Fibroblast of lung (primary cell): ENCODE measurements at regions not wholly inside any gene's neighbourhood (a gene's known extent, or its start where the extent isn't known, plus 50 kb on each side); places are given as distances from the start of the nearest gene placed in this dataset.

Experiments
- DNase-seq, 2 donors: peaks; one replicate each; pipeline versions ENCODE4 v3.0.0 to v3.0.0-alpha.2; 2010; ENCODE audit warnings: low read depth in 2 of 2
- H2AFZ ChIP-seq: 2 replicates; pipeline ENCODE4 v1.5.1; 2012; ENCODE audit warnings: low read length, control low read depth, inconsistent platforms
- H3K27ac ChIP-seq: 2 replicates; pipeline ENCODE4 v1.5.1; 2011; ENCODE audit warnings: low read length, control low read depth; ENCODE audit not compliant: insufficient read depth
- H3K27me3 ChIP-seq: 2 replicates; pipeline ENCODE4 v1.5.1; 2011; ENCODE audit warnings: mild to moderate bottlenecking, low read length; ENCODE audit not compliant: control insufficient read depth, insufficient read depth
- H3K36me3 ChIP-seq: 2 replicates; pipeline ENCODE4 v1.5.1; 2011; ENCODE audit warnings: low read length; ENCODE audit not compliant: control insufficient read depth, insufficient read depth
- H3K4me1 ChIP-seq: 2 replicates; pipeline ENCODE4 v1.5.1; 2011; ENCODE audit warnings: low read length; ENCODE audit not compliant: control insufficient read depth, insufficient read depth; ENCODE audit errors: extremely low read depth
- H3K4me2 ChIP-seq: 2 replicates; pipeline ENCODE4 v1.5.1; 2011; ENCODE audit warnings: low read length, control low read depth; ENCODE audit not compliant: insufficient read depth; ENCODE audit errors: extremely low read depth
- H3K4me3 ChIP-seq, 4 experiments: fragments of 200-600 bp in 1 of 4; sonication (generic) in 1 of 4; replicated peaks in 1 of 4; 2 replicates each; pipeline ENCODE4 v1.5.1; 2011 to 2016; ENCODE audit warnings: low read length in 4 of 4, low read depth in 3 of 4, mild to moderate bottlenecking in 3 of 4, control low read depth in 2 of 4, inconsistent platforms in 1 of 4, mixed read lengths in 1 of 4; ENCODE audit not compliant: insufficient read depth in 1 of 4; ENCODE audit errors: control extremely low read depth in 1 of 4
- H3K79me2 ChIP-seq: 2 replicates; pipeline ENCODE4 v1.5.1; 2012; ENCODE audit warnings: mild to moderate bottlenecking, low read length, inconsistent platforms; ENCODE audit not compliant: control insufficient read depth, insufficient read depth
- H3K9ac ChIP-seq: 2 replicates; pipeline ENCODE4 v1.5.1; 2011; ENCODE audit warnings: mild to moderate bottlenecking, low read length, control low read depth; ENCODE audit not compliant: insufficient read depth
- H3K9me3 ChIP-seq: 2 replicates; pipeline ENCODE4 v1.5.1; 2012; ENCODE audit warnings: low read depth, low read length; ENCODE audit not compliant: control insufficient read depth, insufficient read depth
- H4K20me1 ChIP-seq: 2 replicates; pipeline ENCODE4 v1.5.1; 2011; ENCODE audit warnings: low read length; ENCODE audit not compliant: control insufficient read depth, insufficient read depth; ENCODE audit errors: extremely low read depth
- EZH2 ChIP-seq: IDR thresholded peaks from 2 replicates; pipeline ENCODE4 v1.5.1; 2012; ENCODE audit warnings: low read length, control low read depth, mild to moderate bottlenecking; ENCODE audit errors: missing control alignments
- TF ChIP-seq, protein P1 (sequence below), 2 donors: IDR thresholded peaks in 1 of 2; conservative IDR thresholded peaks in 1 of 2; 1 replicate in 1 of 2; 2 replicates in 1 of 2; pipeline ENCODE4 v1.5.1; 2011 to 2012; ENCODE audit warnings: low read length in 2 of 2, control low read depth in 1 of 2, inconsistent platforms in 1 of 2, low read depth in 1 of 2, mild to moderate bottlenecking in 1 of 2

DNA sequence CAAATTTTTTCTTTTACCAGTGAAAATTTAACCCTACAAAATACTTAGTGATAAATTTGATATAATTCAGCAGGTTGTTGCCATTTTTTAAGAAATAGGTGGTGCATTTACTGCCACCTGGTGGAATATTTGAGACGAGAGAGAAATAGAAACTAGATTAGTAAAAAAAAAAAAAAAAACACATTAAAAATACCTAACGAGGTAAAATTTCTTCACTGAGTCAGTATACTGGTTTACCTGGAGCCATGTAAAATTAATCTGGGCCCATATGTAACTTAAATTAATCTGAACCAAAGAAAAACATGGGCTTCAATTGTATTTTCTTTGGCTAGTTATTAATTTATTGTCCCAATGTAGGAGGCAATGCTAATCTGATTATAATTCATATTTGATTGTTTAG lies 520.8 kb downstream of the EPM2A start:
- H3K4me3 ChIP-seq: peak overlapping the region in 1 of 4 experiments; percentile 12
- no peak for TF ChIP-seq EZH2
- TF ChIP-seq, protein P1, sequence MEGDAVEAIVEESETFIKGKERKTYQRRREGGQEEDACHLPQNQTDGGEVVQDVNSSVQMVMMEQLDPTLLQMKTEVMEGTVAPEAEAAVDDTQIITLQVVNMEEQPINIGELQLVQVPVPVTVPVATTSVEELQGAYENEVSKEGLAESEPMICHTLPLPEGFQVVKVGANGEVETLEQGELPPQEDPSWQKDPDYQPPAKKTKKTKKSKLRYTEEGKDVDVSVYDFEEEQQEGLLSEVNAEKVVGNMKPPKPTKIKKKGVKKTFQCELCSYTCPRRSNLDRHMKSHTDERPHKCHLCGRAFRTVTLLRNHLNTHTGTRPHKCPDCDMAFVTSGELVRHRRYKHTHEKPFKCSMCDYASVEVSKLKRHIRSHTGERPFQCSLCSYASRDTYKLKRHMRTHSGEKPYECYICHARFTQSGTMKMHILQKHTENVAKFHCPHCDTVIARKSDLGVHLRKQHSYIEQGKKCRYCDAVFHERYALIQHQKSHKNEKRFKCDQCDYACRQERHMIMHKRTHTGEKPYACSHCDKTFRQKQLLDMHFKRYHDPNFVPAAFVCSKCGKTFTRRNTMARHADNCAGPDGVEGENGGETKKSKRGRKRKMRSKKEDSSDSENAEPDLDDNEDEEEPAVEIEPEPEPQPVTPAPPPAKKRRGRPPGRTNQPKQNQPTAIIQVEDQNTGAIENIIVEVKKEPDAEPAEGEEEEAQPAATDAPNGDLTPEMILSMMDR (conservative IDR thresholded peaks at IDR 0.05 in 1 of 2, IDR thresholded peaks at IDR 0.05 in 1 of 2; ENCODE audit: low read depth in 1 of 2, low read length in 2 of 2): peak; percentile 21 to 49
- no peaks in the 10 kb centered on the region for H4K20me1 ChIP-seq
- no peaks in the 10 kb centered on the region for H3K9me3 ChIP-seq
- H3K4me2 ChIP-seq: peak overlapping the region; percentile 40
- H3K27me3 ChIP-seq: no peaks in the 10 kb centered on the region
- H3K27ac ChIP-seq: no peak overlapping the region
- peak; percentile 17 to 59 for DNase-seq
- no peak overlapping the region for H3K9ac ChIP-seq
- H3K79me2 ChIP-seq: no peaks in the 10 kb centered on the region
- no peaks in the 10 kb centered on the region for H3K36me3 ChIP-seq
- no peak overlapping the region for H2AFZ ChIP-seq
- no peaks in the 10 kb centered on the region for H3K4me1 ChIP-seq

DNA sequence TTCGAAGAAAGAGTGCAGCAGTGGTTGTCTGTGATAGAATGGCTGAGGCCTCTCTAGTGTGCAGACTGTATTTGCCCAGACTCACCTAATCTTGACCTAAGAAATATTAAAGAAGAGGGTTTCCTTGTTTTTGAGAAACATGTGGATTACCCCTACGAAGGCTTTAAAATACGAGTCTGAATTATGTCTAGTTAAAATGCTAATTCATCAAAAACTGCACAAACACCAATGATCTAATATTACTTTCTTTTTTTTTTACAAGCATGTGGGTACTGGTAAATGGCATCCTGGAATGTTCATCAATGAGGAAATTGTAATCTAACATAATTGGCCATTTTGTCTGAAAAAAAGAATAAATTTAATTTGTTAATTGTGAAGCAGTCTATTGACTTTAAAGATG lies 510.9 kb downstream of the EPM2A start:
- Histone ChIP-seq H3K79me2 (no peaks in the 10 kb centered on the region), H3K9ac (no peak overlapping the region), H3K36me3 (no peaks in the 10 kb centered on the region), H3K9me3 (no peaks in the 10 kb centered on the region), H4K20me1 (no peaks in the 10 kb centered on the region), H3K4me1 (no peaks in the 10 kb centered on the region), H3K4me3 (no peak overlapping the region), H3K27ac (no peak overlapping the region), H3K4me2 (no peak overlapping the region), H3K27me3 (no peaks in the 10 kb centered on the region), H2AFZ (no peak overlapping the region)
- TF ChIP-seq EZH2: no peak
- TF ChIP-seq, protein P1 (conservative IDR thresholded peaks at IDR 0.05 in 1 of 2, IDR thresholded peaks at IDR 0.05 in 1 of 2; ENCODE audit: low read depth in 1 of 2, low read length in 2 of 2): no peak
- no peak for DNase-seq

DNA sequence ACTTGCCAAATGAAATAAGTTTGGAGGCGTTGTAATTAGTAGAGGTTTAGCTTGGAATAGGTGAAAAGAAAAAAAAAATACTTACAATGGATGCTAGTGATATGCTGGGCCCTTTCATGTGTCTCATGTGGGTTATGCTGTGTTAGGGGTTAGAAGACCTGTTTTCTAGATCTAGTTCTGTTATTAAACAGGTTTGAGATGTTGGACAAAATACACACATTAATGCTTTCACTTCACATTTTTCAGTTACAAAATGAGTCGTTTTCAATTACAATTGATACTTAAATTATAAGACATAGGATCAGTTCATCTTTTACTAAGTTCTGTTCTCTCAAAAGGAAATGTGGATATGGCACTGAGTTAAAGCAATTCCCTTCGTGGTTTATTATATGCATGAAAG lies 509.8 kb downstream of the EPM2A start:
- no peaks in the 10 kb centered on the region for H3K9me3 ChIP-seq
- TF ChIP-seq, protein P1 (conservative IDR thresholded peaks at IDR 0.05 in 1 of 2, IDR thresholded peaks at IDR 0.05 in 1 of 2; ENCODE audit: low read depth in 1 of 2, low read length in 2 of 2): no peak
- TF ChIP-seq EZH2: no peak
- H3K4me3 ChIP-seq: no peak overlapping the region
- no peak overlapping the region for H2AFZ ChIP-seq
- no peak overlapping the region for H3K27ac ChIP-seq
- no peaks in the 10 kb centered on the region for H3K36me3 ChIP-seq
- H3K4me1 ChIP-seq: no peaks in the 10 kb centered on the region
- no peaks in the 10 kb centered on the region for H3K79me2 ChIP-seq
- no peak for DNase-seq
- H3K9ac ChIP-seq: no peak overlapping the region
- H3K4me2 ChIP-seq: no peak overlapping the region
- no peaks in the 10 kb centered on the region for H4K20me1 ChIP-seq
- no peaks in the 10 kb centered on the region for H3K27me3 ChIP-seq
